ENCODE measurements at regions not wholly inside any gene's neighbourhood (a gene's known extent, or its start where the extent isn't known, plus 50 kb on each side); places are given as distances from the start of the nearest gene placed in this dataset.

DNA sequence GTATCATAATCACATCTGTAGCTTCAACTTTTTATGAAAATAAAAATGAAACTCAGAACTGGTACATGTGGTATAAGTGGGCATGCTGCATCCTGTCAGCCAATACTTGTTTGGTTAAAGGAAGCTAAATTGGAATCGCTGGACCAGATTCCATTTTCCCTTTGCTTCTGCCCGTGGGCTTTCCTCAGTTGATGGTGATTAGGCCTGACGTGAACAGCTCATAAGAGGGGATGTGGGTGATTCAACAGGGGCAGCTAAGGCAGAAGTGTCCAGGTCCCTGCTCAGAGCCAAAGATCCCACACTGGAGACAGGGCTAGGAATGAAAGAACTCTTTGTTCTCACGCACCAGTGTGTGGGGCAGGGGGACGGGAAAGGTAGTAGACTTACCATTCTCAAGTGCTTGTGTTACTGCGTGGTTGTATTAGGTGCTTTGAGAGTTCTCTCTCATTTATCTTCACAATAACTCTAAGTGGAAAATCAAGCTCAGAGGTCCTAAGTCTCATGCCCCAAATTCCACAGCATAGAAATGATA is 63.2 kb upstream of the GUCY1A1 start:
- no peaks in the 10 kb centered on the region for H3K9me3 Mint-ChIP-seq (ENCODE audit: unreplicated experiment)
- H3K27me3 Mint-ChIP-seq (ENCODE audit: unreplicated experiment) = no peaks in the 10 kb centered on the region
- H3K36me3 Mint-ChIP-seq (ENCODE audit: unreplicated experiment) = no peaks in the 10 kb centered on the region
- TF ChIP-seq, protein P1, sequence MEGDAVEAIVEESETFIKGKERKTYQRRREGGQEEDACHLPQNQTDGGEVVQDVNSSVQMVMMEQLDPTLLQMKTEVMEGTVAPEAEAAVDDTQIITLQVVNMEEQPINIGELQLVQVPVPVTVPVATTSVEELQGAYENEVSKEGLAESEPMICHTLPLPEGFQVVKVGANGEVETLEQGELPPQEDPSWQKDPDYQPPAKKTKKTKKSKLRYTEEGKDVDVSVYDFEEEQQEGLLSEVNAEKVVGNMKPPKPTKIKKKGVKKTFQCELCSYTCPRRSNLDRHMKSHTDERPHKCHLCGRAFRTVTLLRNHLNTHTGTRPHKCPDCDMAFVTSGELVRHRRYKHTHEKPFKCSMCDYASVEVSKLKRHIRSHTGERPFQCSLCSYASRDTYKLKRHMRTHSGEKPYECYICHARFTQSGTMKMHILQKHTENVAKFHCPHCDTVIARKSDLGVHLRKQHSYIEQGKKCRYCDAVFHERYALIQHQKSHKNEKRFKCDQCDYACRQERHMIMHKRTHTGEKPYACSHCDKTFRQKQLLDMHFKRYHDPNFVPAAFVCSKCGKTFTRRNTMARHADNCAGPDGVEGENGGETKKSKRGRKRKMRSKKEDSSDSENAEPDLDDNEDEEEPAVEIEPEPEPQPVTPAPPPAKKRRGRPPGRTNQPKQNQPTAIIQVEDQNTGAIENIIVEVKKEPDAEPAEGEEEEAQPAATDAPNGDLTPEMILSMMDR (IDR thresholded peaks at IDR 0.05) = no peak
- DNase-seq (ENCODE audit: extremely low spot score, unreplicated experiment) = no peak
- H3K4me3 Mint-ChIP-seq (ENCODE audit: unreplicated experiment) = no peak overlapping the region
- H3K4me1 Mint-ChIP-seq (ENCODE audit: unreplicated experiment) = peaks cover 33% of the 10 kb centered on the region
- peak overlapping the region; percentile 44 for H3K27ac Mint-ChIP-seq (ENCODE audit: unreplicated experiment)

DNA sequence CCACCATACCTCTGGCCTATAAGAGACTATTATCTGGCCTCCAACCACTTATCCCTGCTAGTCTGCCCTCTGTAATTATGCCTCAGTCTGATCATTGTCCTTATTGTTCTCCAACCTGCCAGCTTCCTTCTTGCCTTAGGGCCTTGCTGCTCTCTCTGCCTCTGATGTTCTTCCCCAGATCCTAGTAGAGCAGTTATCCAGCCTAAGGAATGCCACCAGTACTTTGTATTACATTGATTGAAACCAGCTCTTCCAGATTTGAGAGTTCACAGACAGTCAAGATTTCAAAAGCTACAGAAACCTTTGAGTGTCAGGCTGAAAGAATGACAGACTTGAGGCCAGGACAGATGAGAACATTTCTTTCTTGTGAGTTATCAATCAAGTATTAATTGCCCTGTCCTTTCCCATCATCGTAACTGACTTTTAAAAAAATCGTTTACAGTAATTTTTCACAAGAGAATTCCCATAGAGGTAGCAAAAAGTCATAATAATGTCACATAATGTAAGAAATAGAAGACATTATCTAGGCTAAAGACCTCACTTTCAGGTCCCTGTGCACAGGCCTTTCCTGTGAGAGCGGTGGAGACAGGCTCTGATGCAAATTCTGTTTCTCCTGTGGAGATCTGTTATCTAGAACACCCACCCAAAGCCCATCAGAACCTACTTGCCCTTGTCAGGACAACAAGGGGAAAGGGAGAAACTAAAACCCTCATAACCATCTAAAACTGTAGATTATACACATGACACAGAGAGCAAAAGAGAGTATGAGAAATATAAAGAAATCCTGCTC is 64.1 kb upstream of the GUCY1A1 start:
- TF ChIP-seq, protein P1 (IDR thresholded peaks at IDR 0.05) = no peak
- Mint-ChIP-seq H3K27ac (ENCODE audit: unreplicated experiment) (peak overlapping the region; percentile 41), H3K4me3 (ENCODE audit: unreplicated experiment) (no peak overlapping the region), H3K9me3 (ENCODE audit: unreplicated experiment) (no peaks in the 10 kb centered on the region), H3K4me1 (ENCODE audit: unreplicated experiment) (peaks cover 38% of the 10 kb centered on the region), H3K27me3 (ENCODE audit: unreplicated experiment) (no peaks in the 10 kb centered on the region), H3K36me3 (ENCODE audit: unreplicated experiment) (no peaks in the 10 kb centered on the region)
- no peak for DNase-seq (ENCODE audit: extremely low spot score, unreplicated experiment)

DNA sequence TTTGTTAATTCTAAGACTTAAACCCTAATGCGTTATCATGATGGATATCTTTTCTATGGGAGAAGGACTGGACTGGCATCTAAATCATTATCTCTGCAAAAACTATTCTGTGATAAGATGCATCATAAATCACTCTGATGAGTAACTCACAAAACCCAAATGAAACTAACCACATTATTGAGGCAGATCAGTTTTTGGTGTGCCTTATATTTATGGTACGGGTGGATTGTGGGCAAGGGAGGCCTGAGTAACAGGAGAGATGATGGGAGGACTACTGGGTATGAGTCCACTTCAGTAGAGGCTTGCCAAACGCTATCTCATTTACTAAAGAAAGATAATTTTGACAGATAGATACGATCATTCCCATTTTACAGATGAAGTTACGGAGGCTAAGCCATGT is 66.4 kb upstream of the GUCY1A1 start:
- no peak overlapping the region for H3K27ac Mint-ChIP-seq (ENCODE audit: unreplicated experiment)

DNA sequence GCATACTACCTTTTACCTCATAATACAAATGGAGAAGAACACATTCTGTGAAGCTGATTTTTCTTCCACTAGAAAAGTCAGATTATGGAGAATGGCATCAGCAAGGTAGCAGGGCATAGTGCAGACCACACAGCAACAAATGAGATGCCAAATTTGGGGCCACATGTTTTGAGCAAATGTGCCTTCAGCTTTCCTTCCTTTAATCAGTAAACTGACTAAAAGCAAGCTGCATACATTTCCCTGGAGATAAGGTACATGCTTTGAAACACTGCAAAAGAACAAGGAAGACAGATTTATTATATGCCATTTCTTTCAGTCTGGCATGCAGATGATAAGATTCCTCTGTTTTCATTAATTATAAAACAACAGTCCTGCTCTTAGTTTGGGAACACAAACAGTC is 67.1 kb upstream of the GUCY1A1 start:
- H3K27me3 Mint-ChIP-seq (ENCODE audit: unreplicated experiment) = peaks cover 2% of the 10 kb centered on the region
- no peaks in the 10 kb centered on the region for H3K36me3 Mint-ChIP-seq (ENCODE audit: unreplicated experiment)
- peaks cover 37% of the 10 kb centered on the region for H3K4me1 Mint-ChIP-seq (ENCODE audit: unreplicated experiment)
- TF ChIP-seq, protein P1 (IDR thresholded peaks at IDR 0.05) = no peak
- H3K4me3 Mint-ChIP-seq (ENCODE audit: unreplicated experiment) = no peak overlapping the region
- H3K27ac Mint-ChIP-seq (ENCODE audit: unreplicated experiment) = no peak overlapping the region
- H3K9me3 Mint-ChIP-seq (ENCODE audit: unreplicated experiment) = no peaks in the 10 kb centered on the region
- no peak for DNase-seq (ENCODE audit: extremely low spot score, unreplicated experiment)

More for the DNA sequence above, 66.4 kb upstream of the GUCY1A1 start:
- Mint-ChIP-seq H3K4me3 (ENCODE audit: unreplicated experiment) (no peak overlapping the region), H3K36me3 (ENCODE audit: unreplicated experiment) (no peaks in the 10 kb centered on the region), H3K9me3 (ENCODE audit: unreplicated experiment) (no peaks in the 10 kb centered on the region), H3K4me1 (ENCODE audit: unreplicated experiment) (peaks cover 44% of the 10 kb centered on the region), H3K27me3 (ENCODE audit: unreplicated experiment) (peaks cover 2% of the 10 kb centered on the region)
- no peak for DNase-seq (ENCODE audit: extremely low spot score, unreplicated experiment)
- TF ChIP-seq, protein P1 (IDR thresholded peaks at IDR 0.05) = no peak

DNA sequence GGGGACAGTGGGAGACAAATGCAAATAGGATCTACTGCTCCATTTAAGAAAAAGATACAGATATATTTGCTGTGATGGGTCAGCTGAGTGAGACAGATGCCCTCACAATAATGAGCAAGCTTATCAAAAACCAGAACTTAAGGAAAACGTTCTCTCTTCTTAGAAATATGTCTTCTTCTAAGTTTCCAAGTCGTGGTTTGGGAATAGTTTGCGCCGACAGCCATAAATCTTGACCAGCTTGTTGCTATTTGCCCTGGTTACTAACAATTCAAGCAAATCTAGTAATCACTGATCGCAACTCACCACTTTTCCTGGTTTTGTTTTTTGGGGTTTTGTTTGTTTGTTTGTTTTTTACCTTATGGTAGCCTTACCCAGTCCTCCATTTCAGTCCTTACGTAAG is 67.6 kb upstream of the GUCY1A1 start:
- no peaks in the 10 kb centered on the region for H3K36me3 Mint-ChIP-seq (ENCODE audit: unreplicated experiment)
- no peaks in the 10 kb centered on the region for H3K9me3 Mint-ChIP-seq (ENCODE audit: unreplicated experiment)
- no peak overlapping the region for H3K27ac Mint-ChIP-seq (ENCODE audit: unreplicated experiment)
- H3K4me1 Mint-ChIP-seq (ENCODE audit: unreplicated experiment) = peaks cover 33% of the 10 kb centered on the region
- H3K27me3 Mint-ChIP-seq (ENCODE audit: unreplicated experiment) = peaks cover 3% of the 10 kb centered on the region
- H3K4me3 Mint-ChIP-seq (ENCODE audit: unreplicated experiment) = no peak overlapping the region
- DNase-seq (ENCODE audit: extremely low spot score, unreplicated experiment) = no peak
- TF ChIP-seq, protein P1 (IDR thresholded peaks at IDR 0.05) = no peak
